GM12873 (cell line): ENCODE measurements at regions not wholly inside any gene's neighbourhood (a gene's known extent, or its start where the extent isn't known, plus 50 kb on each side); places are given as distances from the start of the nearest gene placed in this dataset.

Experiments used
- TF ChIP-seq, protein P1 (sequence below): IDR thresholded peaks from 2 replicates; pipeline ENCODE4 v1.5.1; 2012; ENCODE audit warnings: low read depth, mild to moderate bottlenecking, moderate library complexity, low read length, control low read depth; ENCODE audit not compliant: insufficient read depth; ENCODE audit errors: missing control alignments

GRCh38 chr1:215018555-215018954 is 64.0 kb upstream of the KCNK2 start:
- TF ChIP-seq, protein P1, sequence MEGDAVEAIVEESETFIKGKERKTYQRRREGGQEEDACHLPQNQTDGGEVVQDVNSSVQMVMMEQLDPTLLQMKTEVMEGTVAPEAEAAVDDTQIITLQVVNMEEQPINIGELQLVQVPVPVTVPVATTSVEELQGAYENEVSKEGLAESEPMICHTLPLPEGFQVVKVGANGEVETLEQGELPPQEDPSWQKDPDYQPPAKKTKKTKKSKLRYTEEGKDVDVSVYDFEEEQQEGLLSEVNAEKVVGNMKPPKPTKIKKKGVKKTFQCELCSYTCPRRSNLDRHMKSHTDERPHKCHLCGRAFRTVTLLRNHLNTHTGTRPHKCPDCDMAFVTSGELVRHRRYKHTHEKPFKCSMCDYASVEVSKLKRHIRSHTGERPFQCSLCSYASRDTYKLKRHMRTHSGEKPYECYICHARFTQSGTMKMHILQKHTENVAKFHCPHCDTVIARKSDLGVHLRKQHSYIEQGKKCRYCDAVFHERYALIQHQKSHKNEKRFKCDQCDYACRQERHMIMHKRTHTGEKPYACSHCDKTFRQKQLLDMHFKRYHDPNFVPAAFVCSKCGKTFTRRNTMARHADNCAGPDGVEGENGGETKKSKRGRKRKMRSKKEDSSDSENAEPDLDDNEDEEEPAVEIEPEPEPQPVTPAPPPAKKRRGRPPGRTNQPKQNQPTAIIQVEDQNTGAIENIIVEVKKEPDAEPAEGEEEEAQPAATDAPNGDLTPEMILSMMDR: no peak

DNA sequence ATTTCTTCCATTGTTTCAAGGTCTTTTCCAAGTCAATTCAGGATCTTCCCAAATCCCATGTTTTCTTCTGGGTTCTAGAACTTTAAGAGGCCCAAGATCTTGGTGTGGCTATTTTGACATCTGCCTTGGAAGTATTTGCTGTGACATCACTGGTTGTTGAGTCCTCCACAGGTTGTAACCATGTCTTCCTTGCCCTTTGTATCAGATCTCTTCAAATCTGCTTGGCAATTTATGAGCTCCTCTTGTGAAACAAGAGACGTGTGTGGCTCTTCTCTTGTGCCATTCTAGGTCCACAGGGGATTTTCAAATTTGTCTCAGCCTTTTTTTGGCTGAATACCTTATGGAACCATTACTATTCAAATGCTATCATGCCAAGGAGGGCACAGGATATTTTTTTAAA is 60.3 kb upstream of the KCNK2 start:
- TF ChIP-seq, protein P1: no peak

DNA sequence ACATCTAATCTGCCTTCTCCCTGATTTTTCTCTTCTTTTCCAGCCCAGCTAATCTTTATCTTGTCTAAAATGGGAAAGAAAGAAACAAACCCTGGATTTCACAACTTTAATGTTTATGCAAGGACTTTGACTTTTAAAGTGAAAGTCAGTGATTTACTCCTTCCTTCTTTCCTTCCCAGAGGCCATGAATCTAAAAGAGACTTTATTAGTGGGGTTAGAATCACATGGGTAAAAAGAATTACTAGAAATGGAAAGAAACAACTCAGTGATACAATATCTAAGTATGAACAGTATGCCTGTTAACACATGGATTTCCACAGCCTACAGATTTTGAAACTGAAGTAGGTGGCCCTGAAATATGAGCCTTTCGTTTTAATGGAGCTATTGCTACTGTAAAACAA is 59.8 kb upstream of the KCNK2 start:
- TF ChIP-seq, protein P1: no peak

GRCh38 chr1:215023155-215023832 is 59.2 kb upstream of the KCNK2 start:
- TF ChIP-seq, protein P1: no peak

DNA sequence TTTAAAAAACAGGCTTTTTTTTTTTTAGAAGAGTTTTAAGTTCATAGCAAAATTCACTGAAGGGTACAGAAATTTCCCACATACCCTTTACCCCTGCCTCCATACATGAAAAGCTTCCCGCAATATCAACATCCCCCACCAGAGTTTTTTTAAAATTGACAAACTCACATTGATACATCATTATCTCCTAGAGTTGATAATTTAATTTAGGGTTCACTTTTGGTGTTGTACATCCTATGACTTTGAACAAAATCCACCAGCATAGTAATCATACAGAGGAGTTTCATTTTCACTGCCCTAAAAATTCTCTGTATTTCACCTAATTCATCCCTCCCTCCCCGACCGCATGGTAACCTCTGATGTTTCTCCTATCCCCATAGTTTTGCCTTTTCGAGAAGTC is 53.6 kb upstream of the KCNK2 start:
- TF ChIP-seq, protein P1: no peak

GRCh38 chr1:215031392-215031791 is 51.1 kb upstream of the KCNK2 start:
- TF ChIP-seq, protein P1: no peak
